Astrocyte of the spinal cord (primary cell): ENCODE measurements at regions not wholly inside any gene's neighbourhood (a gene's known extent, or its start where the extent isn't known, plus 50 kb on each side); places are given as distances from the start of the nearest gene placed in this dataset.

Experiments used
- DNase-seq: peaks from one replicate; pipeline ENCODE4 v3.0.0; 2011; ENCODE audit warnings: low read depth, low spot score
- H3K4me3 ChIP-seq: 2 replicates; pipeline ENCODE4 v1.5.1; 2011; ENCODE audit warnings: low read depth, mild to moderate bottlenecking, low read length, moderate library complexity
- CTCF ChIP-seq: IDR thresholded peaks from 2 replicates; pipeline ENCODE4 v1.5.1; 2012; ENCODE audit warnings: low read depth, mild to moderate bottlenecking, low read length, inconsistent platforms
- in situ Hi-C: cut with HindIII; loops from 2 replicates; pipeline ENCODE4 v1.10.0; 2017; ENCODE audit warnings: low sequenced_read_pairs

DNA sequence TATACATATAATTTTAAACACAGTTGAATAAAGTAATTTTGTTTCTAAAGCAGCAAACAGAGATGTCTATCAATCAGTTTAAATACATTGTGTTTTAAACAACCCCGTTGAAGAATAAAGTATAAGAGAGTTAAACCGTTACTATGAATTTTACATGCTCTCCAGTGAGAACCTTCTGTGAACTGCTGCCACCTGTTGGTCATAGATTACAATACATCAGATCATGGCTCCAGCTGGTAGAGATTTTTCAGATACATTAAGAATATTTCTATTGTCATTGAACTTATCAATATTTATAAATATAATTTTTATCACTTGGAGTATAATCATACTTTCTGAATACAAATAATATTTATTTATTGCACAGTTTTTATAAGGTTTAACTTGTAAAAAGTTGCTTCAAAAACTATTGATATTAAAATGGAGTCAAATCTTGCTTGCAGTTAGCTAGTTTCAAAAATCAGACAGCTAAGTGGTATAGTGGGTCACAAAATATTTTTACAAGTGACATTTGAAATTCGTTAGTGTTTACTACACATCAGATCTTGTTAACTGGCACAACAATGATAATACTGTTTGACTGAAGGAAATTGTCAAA lies 561.2 kb upstream of the PHF14 start:
- no peak overlapping the region for H3K4me3 ChIP-seq
- in situ Hi-C loops: no loop called here
- TF ChIP-seq CTCF: peak; percentile 62
- DNase-seq: peak; percentile 38

GRCh38 chr7:10418985-10419384 lies 554.7 kb upstream of the PHF14 start:
- no peak for DNase-seq
- TF ChIP-seq CTCF: no peak
- H3K4me3 ChIP-seq: no peak overlapping the region
- in situ Hi-C loops: no loop called here

GRCh38 chr7:10429031-10429430 lies 544.6 kb upstream of the PHF14 start:
- H3K4me3 ChIP-seq: no peak overlapping the region
- in situ Hi-C loops: no loop called here
- DNase-seq: no peak
- TF ChIP-seq CTCF: no peak

DNA sequence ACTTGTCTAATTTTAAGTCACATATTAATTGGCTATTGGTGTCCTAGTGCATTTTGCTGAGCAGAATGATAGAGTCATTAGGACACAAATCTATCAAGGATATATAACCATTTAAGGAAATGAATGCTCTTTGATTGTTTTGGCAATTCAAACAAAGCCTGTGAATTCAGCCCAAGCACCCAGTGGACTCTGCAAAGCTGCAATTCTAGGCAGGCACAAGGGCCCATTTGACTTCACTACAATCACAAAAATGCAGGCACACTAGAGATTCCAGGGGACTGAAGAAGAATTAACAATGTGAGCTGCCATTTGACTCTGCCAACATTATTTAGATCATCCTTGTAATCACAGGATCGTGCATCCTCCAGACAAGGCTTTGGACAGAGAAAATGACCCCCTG lies 544.2 kb upstream of the PHF14 start:
- no peak for DNase-seq
- TF ChIP-seq CTCF: no peak
- in situ Hi-C loops: no loop called here
- no peak overlapping the region for H3K4me3 ChIP-seq

- no peak for TF ChIP-seq CTCF
- H3K4me3 ChIP-seq: no peak overlapping the region
- DNase-seq: no peak
- in situ Hi-C loops: no loop called here
Measured at GRCh38 chr7:10436302-10436701, 537.4 kb upstream of the PHF14 start.

- TF ChIP-seq CTCF: no peak
Measured at GRCh38 chr7:10439027-10439426, 534.6 kb upstream of the PHF14 start.

DNA sequence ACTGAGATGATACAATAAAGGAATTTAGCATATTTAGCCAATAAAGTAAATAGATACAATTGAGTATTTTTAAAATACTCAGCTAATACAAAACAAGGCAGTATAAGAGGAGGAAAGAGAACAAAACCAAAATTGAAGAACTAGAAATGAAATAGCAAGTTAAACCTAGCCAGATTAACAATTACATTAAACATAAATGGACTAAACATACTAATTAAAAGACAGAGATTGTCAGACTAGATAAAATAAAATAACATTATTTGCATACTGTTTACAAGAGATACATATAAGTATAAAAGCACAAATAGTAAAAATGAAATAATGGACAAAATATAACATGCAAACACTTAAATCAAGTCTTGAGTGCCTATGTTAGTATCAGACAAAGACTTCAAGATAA lies 517.7 kb upstream of the PHF14 start:
- no peak overlapping the region for H3K4me3 ChIP-seq
- no peak for DNase-seq
- no peak for TF ChIP-seq CTCF
- in situ Hi-C loops: no loop called here

More at GRCh38 chr7:10439027-10439426, 534.6 kb upstream of the PHF14 start:
- no peak for DNase-seq
- in situ Hi-C loops: no loop called here
- H3K4me3 ChIP-seq: no peak overlapping the region
